ENCODE measurements at regions not wholly inside any gene's neighbourhood (a gene's known extent, or its start where the extent isn't known, plus 50 kb on each side); places are given as distances from the start of the nearest gene placed in this dataset.

- TF ChIP-seq GATA3 (IDR thresholded peaks at IDR 0.05; ENCODE audit: low read depth, low read length) (no peak), GATA2 (IDR thresholded peaks at IDR 0.05; ENCODE audit: low read depth, low read length) (no peak)
These were observed 373.3 kb downstream of the RBM43 start for GRCh38 chr2:150888337-150888736.

Data from SH-SY5Y (cell line).